Memory B cell (primary cell): ENCODE measurements at regions not wholly inside any gene's neighbourhood (a gene's known extent, or its start where the extent isn't known, plus 50 kb on each side); places are given as distances from the start of the nearest gene placed in this dataset.
"Not testable (repeated sequence)": the region's sequence is repeated elsewhere in the genome, so short reads cannot be mapped to it uniquely, and the experiment has no call there.

Experiments
- ATAC-seq: fragments of 150-1000 bp; cut with Tn5 transposase; 2 replicates; pipeline ENCODE4 v1.10.0; 2021; ENCODE audit warnings: low read depth, mild to moderate bottlenecking, moderate library complexity
- DNase-seq, 2 donors: peaks; one replicate each; pipeline ENCODE4 v3.0.0; 2022; ENCODE audit warnings: low spot score in 2 of 2
- H3K27ac Mint-ChIP-seq: one replicate; pipeline ENCODE4 v1.8.0; 2022; ENCODE audit warnings: mild to moderate bottlenecking, moderate library complexity, mixed read lengths
- H3K27me3 Mint-ChIP-seq: one replicate; pipeline ENCODE4 v1.8.0; 2022; ENCODE audit warnings: mixed read lengths
- H3K36me3 Mint-ChIP-seq: one replicate; pipeline ENCODE4 v1.8.0; 2022; ENCODE audit warnings: mild to moderate bottlenecking, mixed read lengths
- H3K4me1 Mint-ChIP-seq: one replicate; pipeline ENCODE4 v1.8.0; 2022; ENCODE audit warnings: mixed read lengths
- H3K4me3 Mint-ChIP-seq: one replicate; pipeline ENCODE4 v1.8.0; 2022; ENCODE audit warnings: mild to moderate bottlenecking, moderate library complexity, mixed read lengths
- H3K9me3 Mint-ChIP-seq: one replicate; pipeline ENCODE4 v1.8.0; 2022; ENCODE audit warnings: mixed read lengths

DNA sequence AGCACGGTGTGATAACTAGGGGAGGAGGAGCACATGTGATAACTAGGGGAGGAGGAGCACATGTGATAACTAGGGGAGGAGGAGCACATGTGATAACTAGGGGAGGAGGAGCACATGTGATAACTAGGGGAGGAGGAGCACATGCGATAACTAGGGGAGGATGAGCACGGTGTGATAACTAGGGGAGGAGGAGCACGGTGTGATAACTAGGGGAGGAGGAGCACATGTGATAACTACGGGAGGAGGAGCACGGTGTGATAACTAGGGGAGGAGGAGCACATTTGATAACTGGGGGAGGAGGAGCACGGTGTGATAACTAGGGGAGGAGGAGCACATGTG is 85.7 kb downstream of the DACT2 start:
- ATAC-seq, H3K27me3 Mint-ChIP-seq, H3K27ac Mint-ChIP-seq, H3K36me3 Mint-ChIP-seq, DNase-seq, H3K9me3 Mint-ChIP-seq, H3K4me1 Mint-ChIP-seq, H3K4me3 Mint-ChIP-seq: not testable (repeated sequence)

DNA sequence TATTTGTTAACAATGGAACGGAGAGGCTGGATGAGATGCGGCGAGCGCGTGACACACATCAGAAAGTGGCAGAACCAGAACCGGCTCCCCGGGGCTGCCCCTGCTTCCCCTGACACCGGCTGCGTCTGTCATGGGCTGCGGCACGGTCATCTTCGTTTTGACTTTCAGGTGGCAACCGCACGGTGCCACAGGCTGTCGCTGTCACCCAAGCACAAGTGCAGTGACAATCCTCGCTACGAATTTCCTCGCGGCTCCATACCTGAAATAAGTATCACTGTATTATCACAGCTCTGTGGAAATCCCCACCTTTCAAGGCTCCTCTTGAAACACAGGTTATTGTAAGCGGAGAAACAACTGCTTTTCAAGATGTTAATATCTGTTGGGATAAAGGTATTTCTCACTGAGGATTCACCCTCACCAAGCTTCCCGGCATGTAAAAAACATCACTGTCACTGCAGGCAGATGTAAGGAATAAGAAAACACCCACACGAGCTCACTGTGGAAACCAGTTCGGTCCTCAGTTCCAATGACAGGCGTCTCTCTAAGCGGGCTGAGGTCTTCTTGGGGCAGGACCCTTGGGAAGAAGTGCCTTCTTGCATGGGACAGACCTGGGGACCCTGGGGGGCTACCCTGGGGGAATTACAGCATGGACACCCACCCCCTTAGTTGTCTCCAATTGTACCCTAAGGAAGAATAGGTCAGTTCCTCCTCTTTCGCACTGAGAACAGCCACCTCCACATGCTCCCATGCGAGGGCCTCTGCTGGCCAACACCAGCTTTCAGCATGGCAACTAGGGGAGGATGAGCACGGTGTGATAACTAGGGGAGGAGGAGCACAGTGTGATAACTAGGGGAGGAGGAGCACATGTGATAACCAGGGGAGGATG is 86.3 kb downstream of the DACT2 start:
- Mint-ChIP-seq H3K27ac (no peak overlapping the region), H3K36me3 (no peaks in the 10 kb centered on the region), H3K27me3 (peaks cover 2% of the 10 kb centered on the region), H3K4me3 (no peak overlapping the region), H3K4me1 (no peaks in the 10 kb centered on the region), H3K9me3 (no peaks in the 10 kb centered on the region)
- no peak for DNase-seq
- no peak for ATAC-seq

DNA sequence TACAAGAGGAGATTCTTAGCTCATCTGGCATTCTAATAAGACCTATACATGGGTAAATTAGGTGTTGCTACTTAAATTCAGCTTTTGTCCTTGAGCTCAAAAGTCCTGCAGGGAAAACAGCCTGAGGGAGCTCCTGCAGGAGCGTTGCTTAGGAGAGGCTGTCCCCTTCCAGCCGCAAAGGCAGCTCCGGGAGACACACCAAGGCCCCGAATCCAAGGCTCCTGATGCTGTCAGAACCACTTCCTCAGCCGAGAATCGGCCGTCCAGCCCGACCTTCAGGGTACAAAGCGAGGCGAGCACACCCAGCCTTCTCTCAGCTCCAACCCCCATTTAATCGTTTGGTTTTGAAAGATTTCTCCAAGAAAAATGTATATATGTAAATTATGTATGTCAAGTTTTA is 87.0 kb downstream of the DACT2 start:
- Mint-ChIP-seq H3K9me3 (no peaks in the 10 kb centered on the region), H3K27ac (no peak overlapping the region), H3K36me3 (no peaks in the 10 kb centered on the region), H3K27me3 (peaks cover 2% of the 10 kb centered on the region), H3K4me1 (no peaks in the 10 kb centered on the region), H3K4me3 (no peak overlapping the region)
- ATAC-seq (no peak), DNase-seq (no peak)

DNA sequence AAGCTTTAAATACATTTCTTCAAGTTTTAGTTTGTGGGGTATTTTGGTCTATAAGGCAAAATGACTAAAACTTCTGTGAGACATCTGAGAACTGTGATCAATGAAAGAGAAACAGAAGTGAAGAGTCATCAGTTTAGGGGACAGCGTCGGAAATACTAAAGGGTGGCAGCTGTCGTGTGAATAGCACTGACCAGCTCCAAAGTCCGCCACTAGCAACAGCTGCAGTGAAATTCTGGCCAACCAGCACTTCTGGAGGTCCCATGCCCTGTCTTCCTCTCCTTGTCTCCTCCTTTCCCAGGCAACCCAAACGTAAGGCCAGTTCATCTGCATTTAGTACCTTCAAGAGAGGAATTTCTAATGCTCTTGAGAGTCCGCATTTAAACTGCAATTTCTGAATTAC is 87.5 kb downstream of the DACT2 start:
- H3K36me3 Mint-ChIP-seq: no peaks in the 10 kb centered on the region
- H3K4me3 Mint-ChIP-seq: no peak overlapping the region
- no peaks in the 10 kb centered on the region for H3K9me3 Mint-ChIP-seq
- ATAC-seq (no peak), DNase-seq (no peak)
- H3K4me1 Mint-ChIP-seq: no peaks in the 10 kb centered on the region
- H3K27me3 Mint-ChIP-seq: peaks cover 2% of the 10 kb centered on the region
- no peak overlapping the region for H3K27ac Mint-ChIP-seq

DNA sequence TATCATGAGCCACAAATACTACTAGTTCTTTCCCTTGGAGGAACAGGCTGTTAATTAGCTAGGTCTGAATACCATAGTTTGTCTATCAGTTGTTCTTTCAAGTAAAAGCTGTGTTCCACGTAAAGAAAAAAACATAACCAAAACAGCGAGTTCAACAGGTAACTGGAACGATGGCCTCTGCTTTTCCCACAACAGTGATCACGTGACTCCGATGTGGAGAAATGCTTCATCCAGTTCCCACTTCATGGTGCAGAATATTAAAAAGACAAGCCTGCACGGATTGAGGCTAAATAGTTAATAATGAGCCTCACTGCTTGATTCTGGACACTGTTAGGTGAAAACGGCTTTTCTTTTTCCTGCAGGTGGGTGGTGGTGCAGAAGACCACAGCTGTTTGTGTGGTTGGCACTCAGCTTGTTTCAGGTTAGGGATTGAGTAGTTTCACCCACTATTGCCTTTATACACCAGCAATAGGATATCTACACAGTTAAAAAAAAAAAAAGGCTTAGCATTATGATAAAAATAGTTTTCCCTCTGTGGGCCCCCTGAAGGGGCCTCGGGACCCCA is 88.1 kb downstream of the DACT2 start:
- Mint-ChIP-seq H3K4me3 (no peak overlapping the region), H3K4me1 (no peaks in the 10 kb centered on the region), H3K36me3 (no peaks in the 10 kb centered on the region), H3K27ac (no peak overlapping the region), H3K27me3 (peaks cover 2% of the 10 kb centered on the region), H3K9me3 (no peaks in the 10 kb centered on the region)
- DNase-seq (no peak), ATAC-seq (no peak)

DNA sequence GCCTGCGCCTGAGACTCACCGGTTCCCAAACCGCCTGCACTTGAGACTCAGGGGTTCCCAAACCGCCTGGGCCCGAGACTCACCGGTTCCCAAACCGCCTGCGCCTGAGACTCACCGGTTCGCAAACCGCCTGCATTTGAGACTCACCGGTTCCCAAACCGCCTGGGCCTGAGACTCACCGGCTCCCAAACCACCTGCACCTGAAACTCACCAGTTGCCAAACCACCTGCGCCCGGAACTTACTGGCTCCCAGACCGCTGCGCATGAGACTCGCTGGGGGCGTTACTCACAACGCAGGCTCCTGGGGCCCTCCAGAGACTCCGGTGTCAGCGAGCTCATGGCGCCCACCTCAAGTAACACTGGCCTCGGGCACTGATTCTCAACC is 90.2 kb downstream of the DACT2 start:
- Mint-ChIP-seq H3K27me3 (peaks cover 4% of the 10 kb centered on the region), H3K4me1 (no peaks in the 10 kb centered on the region), H3K9me3 (no peaks in the 10 kb centered on the region), H3K27ac (no peak overlapping the region), H3K36me3 (no peaks in the 10 kb centered on the region), H3K4me3 (no peak overlapping the region)
- no peak for ATAC-seq
- no peak for DNase-seq

DNA sequence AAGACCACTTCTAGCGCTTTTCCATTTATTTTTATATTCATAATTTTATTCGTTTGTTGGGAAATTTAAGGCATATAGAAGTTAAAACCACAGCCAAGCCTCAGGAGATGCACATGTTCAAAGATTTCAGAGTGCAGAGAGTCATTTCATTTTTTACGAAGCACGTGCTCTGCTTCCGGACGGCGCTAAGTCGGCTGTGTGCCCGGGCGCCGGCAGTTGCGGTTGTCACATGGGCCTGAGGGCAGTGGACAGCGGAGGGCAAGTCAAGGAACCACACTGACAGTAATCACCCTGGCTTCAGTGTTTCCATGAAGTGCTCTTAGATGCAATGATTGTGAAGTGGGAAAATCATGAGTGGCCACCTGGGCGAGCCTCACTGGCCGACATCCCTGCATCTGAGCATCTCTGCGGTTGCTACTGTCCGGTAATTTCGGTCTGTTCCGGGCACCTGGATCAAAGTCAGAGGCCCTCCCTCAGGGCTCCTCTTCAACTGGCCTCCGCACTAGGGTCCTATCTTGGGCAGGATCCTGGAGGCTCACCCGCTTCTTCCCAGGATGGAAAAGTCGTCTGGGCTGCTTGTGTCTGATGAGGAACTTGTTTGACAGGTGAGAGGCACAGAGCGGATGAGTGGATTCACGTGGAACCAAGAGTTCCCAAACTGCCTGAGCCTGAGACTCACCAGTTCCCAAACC is 90.8 kb downstream of the DACT2 start:
- Mint-ChIP-seq H3K9me3 (no peaks in the 10 kb centered on the region), H3K4me3 (no peak overlapping the region), H3K27ac (no peak overlapping the region), H3K27me3 (peaks cover 4% of the 10 kb centered on the region), H3K4me1 (no peaks in the 10 kb centered on the region), H3K36me3 (no peaks in the 10 kb centered on the region)
- DNase-seq (no peak), ATAC-seq (no peak)

DNA sequence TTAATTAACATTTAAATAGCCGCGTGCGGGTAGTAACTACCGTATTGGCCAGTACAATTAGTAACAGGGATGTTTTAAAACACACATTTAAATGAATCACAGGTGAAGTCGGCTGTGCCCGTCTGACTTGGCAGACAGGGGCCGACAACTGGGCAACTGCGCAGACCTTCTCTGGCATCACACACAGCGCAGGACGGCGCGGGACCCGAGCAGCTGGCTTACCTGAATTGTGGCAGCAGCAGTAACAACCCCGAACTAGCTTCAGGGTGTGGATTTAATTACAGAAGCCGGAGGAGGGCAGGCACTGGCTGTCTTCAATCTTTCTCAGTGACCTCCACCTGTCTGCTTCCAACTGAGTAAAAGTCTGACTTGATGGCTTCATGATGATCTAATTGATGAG is 91.7 kb downstream of the DACT2 start:
- no peak overlapping the region for H3K27ac Mint-ChIP-seq
- no peaks in the 10 kb centered on the region for H3K4me1 Mint-ChIP-seq
- H3K36me3 Mint-ChIP-seq: no peaks in the 10 kb centered on the region
- peaks cover 4% of the 10 kb centered on the region for H3K27me3 Mint-ChIP-seq
- DNase-seq (no peak), ATAC-seq (no peak)
- H3K4me3 Mint-ChIP-seq: no peak overlapping the region
- H3K9me3 Mint-ChIP-seq: no peaks in the 10 kb centered on the region

DNA sequence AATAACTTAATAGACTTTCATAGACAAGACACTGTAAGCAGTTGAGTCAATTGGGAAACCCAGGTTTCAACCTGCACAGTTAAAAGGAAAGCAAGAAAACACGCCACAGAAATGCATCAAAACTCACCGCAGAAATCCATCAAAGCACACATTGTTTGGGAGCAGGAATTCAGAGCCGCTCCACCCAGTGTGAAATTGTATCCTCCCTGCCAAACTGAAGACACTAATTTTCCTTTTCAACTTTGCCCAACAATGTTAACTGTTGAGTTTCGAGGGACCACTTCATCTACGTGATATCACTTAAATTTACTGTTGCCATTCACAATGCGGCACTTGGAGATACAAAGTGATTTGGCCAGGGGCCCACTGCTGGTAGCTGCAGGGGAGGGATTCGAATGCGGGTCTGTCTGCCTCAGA is 92.7 kb downstream of the DACT2 start:
- Mint-ChIP-seq H3K27ac (no peak overlapping the region), H3K9me3 (no peaks in the 10 kb centered on the region), H3K36me3 (no peaks in the 10 kb centered on the region), H3K4me3 (no peak overlapping the region), H3K27me3 (peaks cover 4% of the 10 kb centered on the region), H3K4me1 (no peaks in the 10 kb centered on the region)
- DNase-seq (no peak), ATAC-seq (no peak)

DNA sequence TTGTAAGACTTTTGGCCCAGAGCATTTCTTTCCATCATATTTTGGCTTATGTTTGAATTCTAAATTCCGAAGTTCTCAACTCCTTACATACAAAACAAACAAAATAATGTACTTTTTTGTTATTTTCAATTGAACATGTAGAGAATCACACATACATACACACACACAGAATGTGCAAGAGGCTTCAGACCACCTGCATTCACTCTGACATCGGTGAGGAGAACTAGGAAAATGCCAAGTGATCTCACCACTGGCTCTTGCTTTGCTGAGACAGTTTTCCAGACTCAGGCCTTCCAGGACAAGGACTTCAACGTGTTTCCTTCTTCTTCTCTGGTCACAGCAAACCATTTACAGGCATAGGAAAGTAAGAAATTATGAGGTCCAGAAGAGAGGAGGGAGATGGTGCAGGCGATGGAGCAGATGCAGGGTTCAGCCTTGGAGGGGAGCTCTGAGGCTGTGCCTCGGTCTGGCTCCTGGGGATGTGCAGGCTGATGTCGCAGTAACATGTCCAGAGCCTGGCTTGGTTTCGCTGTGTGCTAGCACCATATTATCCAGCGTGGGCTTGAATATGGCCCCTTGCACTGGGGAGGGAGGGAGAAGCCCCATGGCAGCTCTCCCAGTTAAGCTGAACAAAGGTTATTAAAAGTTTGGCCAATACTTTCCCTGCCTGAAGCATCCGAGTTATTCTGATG is 93.4 kb downstream of the DACT2 start:
- H3K4me3 Mint-ChIP-seq: no peak overlapping the region
- no peak for ATAC-seq
- H3K27me3 Mint-ChIP-seq: peaks cover 6% of the 10 kb centered on the region
- no peak for DNase-seq
- H3K4me1 Mint-ChIP-seq: no peaks in the 10 kb centered on the region
- no peak overlapping the region for H3K27ac Mint-ChIP-seq
- H3K9me3 Mint-ChIP-seq: no peaks in the 10 kb centered on the region
- H3K36me3 Mint-ChIP-seq: no peaks in the 10 kb centered on the region

DNA sequence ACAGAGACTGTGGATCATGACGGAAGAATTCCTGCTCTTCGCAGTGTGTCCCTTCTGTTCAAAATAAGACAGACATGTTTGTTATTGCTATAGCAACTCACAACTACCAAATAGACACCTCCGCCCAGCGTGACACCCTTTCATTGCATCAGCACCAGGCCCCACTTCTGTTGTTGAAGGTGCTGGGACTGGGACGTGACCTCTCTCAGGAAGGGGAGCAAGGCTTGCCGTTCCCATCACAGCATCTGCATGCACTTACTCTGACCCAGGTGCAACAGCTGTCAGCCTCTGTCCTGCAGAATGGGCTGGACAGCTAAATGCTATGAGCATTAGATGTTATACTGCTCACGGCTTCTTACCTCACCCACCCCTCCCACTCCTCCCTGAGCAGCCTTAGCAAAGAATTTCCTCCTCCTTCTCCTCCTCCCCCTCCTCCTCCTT is 94.1 kb downstream of the DACT2 start:
- Mint-ChIP-seq H3K4me3 (no peak overlapping the region), H3K27ac (no peak overlapping the region), H3K27me3 (peaks cover 4% of the 10 kb centered on the region), H3K9me3 (no peaks in the 10 kb centered on the region), H3K36me3 (no peaks in the 10 kb centered on the region), H3K4me1 (no peaks in the 10 kb centered on the region)
- ATAC-seq: no peak
- DNase-seq: no peak

DNA sequence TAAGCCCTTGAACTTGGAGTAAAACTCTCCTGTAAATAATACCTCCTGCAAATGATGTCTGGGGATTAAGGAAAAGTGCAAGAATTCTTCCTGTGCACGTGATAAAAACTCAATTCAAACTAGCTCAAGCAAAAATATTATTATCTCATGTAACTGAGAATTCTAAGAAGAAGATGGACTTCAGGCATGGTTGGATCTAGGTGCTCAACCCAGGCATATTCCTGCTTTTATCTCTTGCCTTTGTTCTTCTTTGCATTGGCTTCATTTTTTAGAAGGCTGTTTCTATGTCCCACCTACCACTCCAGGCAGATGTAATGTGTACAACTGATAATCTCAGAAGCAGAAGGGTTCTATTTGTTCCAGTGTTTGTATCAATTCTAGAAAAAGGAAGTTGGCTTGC is 95.8 kb downstream of the DACT2 start:
- H3K9me3 Mint-ChIP-seq: no peaks in the 10 kb centered on the region
- DNase-seq: no peak
- no peaks in the 10 kb centered on the region for H3K4me1 Mint-ChIP-seq
- no peak for ATAC-seq
- no peak overlapping the region for H3K27ac Mint-ChIP-seq
- H3K27me3 Mint-ChIP-seq: peaks cover 4% of the 10 kb centered on the region
- H3K4me3 Mint-ChIP-seq: no peak overlapping the region
- H3K36me3 Mint-ChIP-seq: no peaks in the 10 kb centered on the region

DNA sequence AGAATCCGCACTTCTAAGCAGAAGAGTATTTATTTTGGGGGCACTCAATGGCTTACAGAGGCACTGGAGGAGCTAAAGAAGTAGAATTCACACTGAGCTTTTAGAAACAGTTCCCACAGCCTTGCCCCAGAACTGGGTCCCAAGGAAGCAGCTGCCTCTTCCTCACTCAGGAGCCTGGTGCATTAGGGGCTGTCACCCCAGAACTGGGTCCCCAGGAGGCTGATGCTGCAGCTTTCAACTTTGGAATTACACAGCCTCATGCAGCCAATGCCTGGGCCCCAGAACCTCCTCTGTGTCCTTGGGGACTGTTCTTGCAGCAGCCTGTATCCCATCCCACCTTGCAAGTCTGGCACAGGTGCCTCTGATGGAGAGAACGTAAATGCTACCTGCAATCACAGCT is 96.4 kb downstream of the DACT2 start:
- H3K27ac Mint-ChIP-seq: no peak overlapping the region
- H3K27me3 Mint-ChIP-seq: peaks cover 4% of the 10 kb centered on the region
- H3K36me3 Mint-ChIP-seq: no peaks in the 10 kb centered on the region
- H3K4me3 Mint-ChIP-seq: no peak overlapping the region
- ATAC-seq (no peak), DNase-seq (no peak)
- H3K4me1 Mint-ChIP-seq: no peaks in the 10 kb centered on the region
- no peaks in the 10 kb centered on the region for H3K9me3 Mint-ChIP-seq
